DND-41 (cell line): ENCODE measurements at regions not wholly inside any gene's neighbourhood (a gene's known extent, or its start where the extent isn't known, plus 50 kb on each side); places are given as distances from the start of the nearest gene placed in this dataset.

Source experiments
- ATAC-seq: fragments of 200-7000 bp; cut with Tn5 transposase; 3 replicates; pipeline ENCODE4 v1.9.1; 2021; ENCODE audit warnings: low read depth; ENCODE audit not compliant: insufficient read depth
- DNase-seq: peaks from one replicate; pipeline ENCODE4 v3.0.0-alpha.2; 2020
- H2AFZ ChIP-seq: 2 replicates; pipeline ENCODE4 v1.6.0; 2012; ENCODE audit warnings: low read depth, low read length
- H3K27ac ChIP-seq: 2 replicates; pipeline ENCODE4 v1.5.1; 2012; ENCODE audit warnings: low read length, inconsistent platforms
- H3K27me3 ChIP-seq: fragments of 200-600 bp; sonication (generic); 2 replicates; pipeline ENCODE4 v1.6.0; 2012; ENCODE audit warnings: low read length, mild to moderate bottlenecking, inconsistent platforms; ENCODE audit not compliant: insufficient read depth, poor library complexity
- H3K36me3 ChIP-seq: 2 replicates; pipeline ENCODE4 v1.5.1; 2012; ENCODE audit warnings: low read length, inconsistent platforms; ENCODE audit not compliant: insufficient read depth
- H3K4me1 ChIP-seq: 2 replicates; pipeline ENCODE4 v1.5.1; 2012; ENCODE audit warnings: mild to moderate bottlenecking, low read length; ENCODE audit not compliant: insufficient read depth
- H3K4me2 ChIP-seq: 2 replicates; pipeline ENCODE4 v1.6.0; 2012; ENCODE audit warnings: mild to moderate bottlenecking, moderate library complexity, low read length, inconsistent platforms; ENCODE audit not compliant: insufficient read depth
- H3K4me3 ChIP-seq, 2 experiments: fragments of 200-600 bp in 1 of 2; shearing (Covaris generic) in 1 of 2; 2 replicates each; pipeline ENCODE4 v1.5.1; 2012 to 2016; ENCODE audit warnings: inconsistent platforms in 2 of 2, low read length in 2 of 2, mild to moderate bottlenecking in 2 of 2, low read depth in 1 of 2, moderate library complexity in 1 of 2
- H3K79me2 ChIP-seq: 2 replicates; pipeline ENCODE4 v1.6.0; 2012; ENCODE audit warnings: low read length, inconsistent platforms; ENCODE audit not compliant: insufficient read depth
- H3K9ac ChIP-seq: 2 replicates; pipeline ENCODE4 v1.6.0; 2012; ENCODE audit warnings: low read depth, mild to moderate bottlenecking, inconsistent platforms, low read length, moderate library complexity
- H3K9me3 ChIP-seq: 2 replicates; pipeline ENCODE4 v1.5.1; 2012; ENCODE audit warnings: low read length, moderate library complexity, mild to moderate bottlenecking, inconsistent platforms; ENCODE audit not compliant: insufficient read depth, severe bottlenecking
- H4K20me1 ChIP-seq: 2 replicates; pipeline ENCODE4 v1.6.0; 2012; ENCODE audit warnings: low read length; ENCODE audit not compliant: insufficient read depth
- CTCF ChIP-seq: IDR thresholded peaks from 2 replicates; pipeline ENCODE4 v1.5.1; 2012; ENCODE audit warnings: borderline replicate concordance, low read length, moderate library complexity, mild to moderate bottlenecking; ENCODE audit not compliant: poor library complexity, severe bottlenecking; ENCODE audit errors: extremely low read depth
- EZH2 ChIP-seq: IDR thresholded peaks from 3 replicates; pipeline ENCODE4 v1.6.1; 2012; ENCODE audit warnings: borderline replicate concordance, low read depth, mild to moderate bottlenecking, moderate library complexity, low read length, inconsistent platforms; ENCODE audit not compliant: severe bottlenecking

DNA sequence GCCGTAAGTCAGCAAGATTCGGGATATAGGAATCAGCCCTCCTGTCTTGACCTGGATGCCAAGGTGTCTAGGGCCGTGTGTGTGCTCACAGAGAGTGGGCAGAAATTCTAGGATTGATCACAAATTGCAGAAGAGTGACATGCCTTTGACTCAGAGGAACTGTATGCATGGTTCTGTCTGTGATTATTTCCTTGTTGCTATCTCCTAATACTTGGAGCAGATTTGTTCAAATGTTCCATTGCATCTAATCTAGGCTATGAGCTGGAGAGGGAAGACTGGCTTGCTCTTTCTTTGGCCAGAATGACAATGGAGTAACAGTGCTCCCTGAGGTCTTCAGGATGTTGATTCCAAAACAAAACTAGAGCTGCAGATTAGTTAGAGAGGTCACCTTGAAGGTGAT, 115.0 kb downstream of the EN1 start:
- no peaks in the 10 kb centered on the region for H3K79me2 ChIP-seq
- H3K9ac ChIP-seq = no peak overlapping the region
- no peak overlapping the region for H3K4me3 ChIP-seq
- H3K4me1 ChIP-seq = no peaks in the 10 kb centered on the region
- H3K9me3 ChIP-seq = no peaks in the 10 kb centered on the region
- no peaks in the 10 kb centered on the region for H3K36me3 ChIP-seq
- TF ChIP-seq EZH2 (no peak), CTCF (no peak)
- no peak for DNase-seq
- no peak for ATAC-seq
- no peak overlapping the region for H3K4me2 ChIP-seq
- no peaks in the 10 kb centered on the region for H4K20me1 ChIP-seq
- no peak overlapping the region for H3K27ac ChIP-seq
- H3K27me3 ChIP-seq = no peaks in the 10 kb centered on the region
- no peak overlapping the region for H2AFZ ChIP-seq

- no peak overlapping the region for H2AFZ ChIP-seq
- no peak for DNase-seq
- H3K79me2 ChIP-seq = no peaks in the 10 kb centered on the region
- H3K4me2 ChIP-seq = no peak overlapping the region
- no peak overlapping the region for H3K4me3 ChIP-seq
- no peaks in the 10 kb centered on the region for H3K9me3 ChIP-seq
- no peak overlapping the region for H3K27ac ChIP-seq
- no peaks in the 10 kb centered on the region for H3K36me3 ChIP-seq
- no peaks in the 10 kb centered on the region for H4K20me1 ChIP-seq
- no peaks in the 10 kb centered on the region for H3K27me3 ChIP-seq
- no peaks in the 10 kb centered on the region for H3K4me1 ChIP-seq
- no peak for ATAC-seq
- TF ChIP-seq CTCF (no peak), EZH2 (no peak)
- no peak overlapping the region for H3K9ac ChIP-seq
Measured at GRCh38 chr2:118731413-118731812, 116.0 kb downstream of the EN1 start.

DNA sequence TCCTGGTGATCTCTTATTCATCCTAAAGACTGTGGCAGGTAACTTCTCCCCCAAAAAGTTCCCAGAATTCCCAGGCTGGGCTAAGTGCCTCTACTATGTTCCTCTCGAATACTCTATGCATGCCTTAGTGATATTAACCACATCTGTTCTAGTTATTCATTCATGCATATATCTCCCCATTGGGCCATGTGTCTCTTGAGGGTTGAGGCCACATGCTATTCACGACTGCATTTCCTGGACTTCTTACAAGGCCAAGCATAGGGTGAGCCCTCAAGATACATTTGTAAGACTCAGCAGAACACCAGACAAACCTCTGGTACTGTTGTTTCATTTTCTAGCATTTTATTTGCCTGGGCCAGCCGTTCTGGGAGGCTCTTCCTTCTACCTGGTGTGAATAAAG, 117.0 kb downstream of the EN1 start:
- TF ChIP-seq EZH2 (no peak), CTCF (no peak)
- ATAC-seq (no peak), DNase-seq (no peak)
- no peaks in the 10 kb centered on the region for H3K9me3 ChIP-seq
- no peaks in the 10 kb centered on the region for H4K20me1 ChIP-seq
- no peak overlapping the region for H3K27ac ChIP-seq
- no peaks in the 10 kb centered on the region for H3K36me3 ChIP-seq
- no peak overlapping the region for H2AFZ ChIP-seq
- H3K4me2 ChIP-seq = no peak overlapping the region
- H3K27me3 ChIP-seq = no peaks in the 10 kb centered on the region
- H3K9ac ChIP-seq = no peak overlapping the region
- no peak overlapping the region for H3K4me3 ChIP-seq
- H3K4me1 ChIP-seq = no peaks in the 10 kb centered on the region
- no peaks in the 10 kb centered on the region for H3K79me2 ChIP-seq

DNA sequence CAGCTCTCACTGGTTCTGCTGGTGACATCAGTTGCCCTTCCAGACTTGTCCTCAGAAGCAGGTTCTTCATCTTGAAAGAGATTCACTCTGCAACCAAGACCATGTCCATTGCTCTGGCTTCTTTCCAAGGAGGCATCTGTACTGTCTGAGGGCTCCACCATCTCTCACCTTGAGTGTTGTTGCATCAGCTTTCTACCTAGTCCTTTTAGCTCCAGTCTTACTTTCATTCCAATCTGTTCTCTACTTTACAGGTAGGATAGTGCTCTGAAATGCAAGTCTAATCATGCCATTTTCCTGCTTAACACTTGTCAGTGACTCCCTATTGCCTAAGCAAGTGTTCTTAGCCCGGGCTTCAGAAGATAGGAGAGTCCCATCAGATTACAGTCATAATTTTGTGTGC, 117.7 kb downstream of the EN1 start:
- no peak for ATAC-seq
- no peaks in the 10 kb centered on the region for H3K27me3 ChIP-seq
- no peak for DNase-seq

More for the DNA sequence above, 117.7 kb downstream of the EN1 start:
- no peak overlapping the region for H2AFZ ChIP-seq
- no peaks in the 10 kb centered on the region for H4K20me1 ChIP-seq
- no peaks in the 10 kb centered on the region for H3K9me3 ChIP-seq
- no peak overlapping the region for H3K4me2 ChIP-seq
- H3K9ac ChIP-seq = no peak overlapping the region
- TF ChIP-seq EZH2 (no peak), CTCF (no peak)
- no peaks in the 10 kb centered on the region for H3K79me2 ChIP-seq
- no peaks in the 10 kb centered on the region for H3K4me1 ChIP-seq
- no peaks in the 10 kb centered on the region for H3K36me3 ChIP-seq
- no peak overlapping the region for H3K4me3 ChIP-seq
- H3K27ac ChIP-seq = no peak overlapping the region
